ENCODE measurements at regions not wholly inside any gene's neighbourhood (a gene's known extent, or its start where the extent isn't known, plus 50 kb on each side); places are given as distances from the start of the nearest gene placed in this dataset.

- H3K36me3 Mint-ChIP-seq (ENCODE audit: unreplicated experiment): no peaks in the 10 kb centered on the region
- TF ChIP-seq CTCF (IDR thresholded peaks at IDR 0.05; ENCODE audit: partially characterized antibody, unreplicated experiment): no peak
- peaks cover 2% of the 10 kb centered on the region for H3K27me3 Mint-ChIP-seq (ENCODE audit: unreplicated experiment)
- no peak overlapping the region for H3K27ac Mint-ChIP-seq (ENCODE audit: unreplicated experiment)
- no peaks in the 10 kb centered on the region for H3K4me1 Mint-ChIP-seq (ENCODE audit: low read depth, unreplicated experiment)
- H3K9me3 Mint-ChIP-seq (ENCODE audit: unreplicated experiment): no peaks in the 10 kb centered on the region
- no peak for DNase-seq
- no peak overlapping the region for H3K4me3 Mint-ChIP-seq (ENCODE audit: unreplicated experiment)
These were observed 547.6 kb downstream of the HAO1 start for GRCh38 chr20:7392542-7393206.

GRCh38 chr20:7399114-7399513 is 541.1 kb downstream of the HAO1 start:
- Mint-ChIP-seq H3K27me3 (ENCODE audit: unreplicated experiment) (no peaks in the 10 kb centered on the region), H3K4me1 (ENCODE audit: low read depth, unreplicated experiment) (peaks cover 5% of the 10 kb centered on the region), H3K9me3 (ENCODE audit: unreplicated experiment) (no peaks in the 10 kb centered on the region), H3K27ac (ENCODE audit: unreplicated experiment) (no peak overlapping the region), H3K36me3 (ENCODE audit: unreplicated experiment) (no peaks in the 10 kb centered on the region), H3K4me3 (ENCODE audit: unreplicated experiment) (no peak overlapping the region)
- no peak for TF ChIP-seq CTCF (IDR thresholded peaks at IDR 0.05; ENCODE audit: partially characterized antibody, unreplicated experiment)
- no peak for DNase-seq

GRCh38 chr20:7399575-7399974 is 540.7 kb downstream of the HAO1 start:
- Mint-ChIP-seq H3K4me3 (ENCODE audit: unreplicated experiment) (no peak overlapping the region), H3K27me3 (ENCODE audit: unreplicated experiment) (no peaks in the 10 kb centered on the region), H3K27ac (ENCODE audit: unreplicated experiment) (no peak overlapping the region), H3K36me3 (ENCODE audit: unreplicated experiment) (no peaks in the 10 kb centered on the region), H3K9me3 (ENCODE audit: unreplicated experiment) (no peaks in the 10 kb centered on the region), H3K4me1 (ENCODE audit: low read depth, unreplicated experiment) (peaks cover 5% of the 10 kb centered on the region)
- no peak for DNase-seq
- no peak for TF ChIP-seq CTCF (IDR thresholded peaks at IDR 0.05; ENCODE audit: partially characterized antibody, unreplicated experiment)

- Mint-ChIP-seq H3K4me3 (ENCODE audit: unreplicated experiment) (no peak overlapping the region), H3K27ac (ENCODE audit: unreplicated experiment) (no peak overlapping the region), H3K27me3 (ENCODE audit: unreplicated experiment) (no peaks in the 10 kb centered on the region), H3K36me3 (ENCODE audit: unreplicated experiment) (no peaks in the 10 kb centered on the region), H3K9me3 (ENCODE audit: unreplicated experiment) (peaks cover 2% of the 10 kb centered on the region), H3K4me1 (ENCODE audit: low read depth, unreplicated experiment) (peaks cover 5% of the 10 kb centered on the region)
- DNase-seq: no peak
- TF ChIP-seq CTCF (IDR thresholded peaks at IDR 0.05; ENCODE audit: partially characterized antibody, unreplicated experiment): no peak
These were observed 533.6 kb downstream of the HAO1 start for GRCh38 chr20:7406671-7407070.

- H3K4me1 Mint-ChIP-seq (ENCODE audit: low read depth, unreplicated experiment): no peaks in the 10 kb centered on the region
These were observed 530.1 kb downstream of the HAO1 start for GRCh38 chr20:7410150-7410549.

More at GRCh38 chr20:7410150-7410549, 530.1 kb downstream of the HAO1 start:
- H3K36me3 Mint-ChIP-seq (ENCODE audit: unreplicated experiment): no peaks in the 10 kb centered on the region
- H3K9me3 Mint-ChIP-seq (ENCODE audit: unreplicated experiment): peaks cover 2% of the 10 kb centered on the region
- no peak for TF ChIP-seq CTCF (IDR thresholded peaks at IDR 0.05; ENCODE audit: partially characterized antibody, unreplicated experiment)
- DNase-seq: no peak
- H3K27me3 Mint-ChIP-seq (ENCODE audit: unreplicated experiment): no peaks in the 10 kb centered on the region
- H3K27ac Mint-ChIP-seq (ENCODE audit: unreplicated experiment): no peak overlapping the region
- H3K4me3 Mint-ChIP-seq (ENCODE audit: unreplicated experiment): no peak overlapping the region
